Lower lobe of right lung (tissue), 2 donors: ENCODE measurements at regions not wholly inside any gene's neighbourhood (a gene's known extent, or its start where the extent isn't known, plus 50 kb on each side); places are given as distances from the start of the nearest gene placed in this dataset.
A peak's percentile ranks its signal among the peaks of the same experiment; 100 is the strongest.

Experiments
- ATAC-seq, 2 donors: fragments of 200-7000 bp; cut with Tn5 transposase; one replicate each; pipeline ENCODE4 v1.9.1; 2020 to 2022; ENCODE audit warnings: mild to moderate bottlenecking in 2 of 2, moderate library complexity in 2 of 2
- DNase-seq: peaks from one replicate; pipeline ENCODE4 v3.0.0-alpha.2; 2020
- H3K27ac ChIP-seq: fragments of 200-600 bp; one replicate; pipeline ENCODE4 v1.8.0; 2022
- H3K27me3 ChIP-seq: fragments of 200-600 bp; one replicate; pipeline ENCODE4 v1.8.0; 2022; ENCODE audit warnings: low read depth
- H3K36me3 ChIP-seq: fragments of 200-600 bp; one replicate; pipeline ENCODE4 v1.8.0; 2022; ENCODE audit warnings: mild to moderate bottlenecking
- H3K4me1 ChIP-seq: fragments of 200-600 bp; one replicate; pipeline ENCODE4 v1.8.0; 2022
- H3K4me3 ChIP-seq: fragments of 200-600 bp; one replicate; pipeline ENCODE4 v1.8.0; 2022; ENCODE audit warnings: mild to moderate bottlenecking
- H3K9me3 ChIP-seq: fragments of 200-600 bp; one replicate; pipeline ENCODE4 v1.8.0; 2022
- intact Hi-C: fragments of 100-400 bp; cut with DNase I; formaldehyde crosslinking; loops from one replicate; pipeline ENCODE4 v1.11.0; 2022
- TF ChIP-seq, protein P1 (sequence below): fragments of 200-600 bp; IDR thresholded peaks from one replicate; pipeline ENCODE4 v1.8.0; 2022; ENCODE audit warnings: antibody characterized with exemption, mild to moderate bottlenecking
- donor health status: DM: no; HTN: yes; CAD: no; lungs with severe emphysema.

GRCh38 chr21:16879479-16879878, 633.4 kb upstream of the CXADR start:
- Histone ChIP-seq H3K36me3 (no peaks in the 10 kb centered on the region), H3K27ac (no peak overlapping the region), H3K27me3 (no peaks in the 10 kb centered on the region), H3K9me3 (no peaks in the 10 kb centered on the region), H3K4me1 (no peaks in the 10 kb centered on the region), H3K4me3 (no peak overlapping the region)
- intact Hi-C loops, result no loop called here
- no peak for ATAC-seq
- DNase-seq, result no peak
- TF ChIP-seq, protein P1, sequence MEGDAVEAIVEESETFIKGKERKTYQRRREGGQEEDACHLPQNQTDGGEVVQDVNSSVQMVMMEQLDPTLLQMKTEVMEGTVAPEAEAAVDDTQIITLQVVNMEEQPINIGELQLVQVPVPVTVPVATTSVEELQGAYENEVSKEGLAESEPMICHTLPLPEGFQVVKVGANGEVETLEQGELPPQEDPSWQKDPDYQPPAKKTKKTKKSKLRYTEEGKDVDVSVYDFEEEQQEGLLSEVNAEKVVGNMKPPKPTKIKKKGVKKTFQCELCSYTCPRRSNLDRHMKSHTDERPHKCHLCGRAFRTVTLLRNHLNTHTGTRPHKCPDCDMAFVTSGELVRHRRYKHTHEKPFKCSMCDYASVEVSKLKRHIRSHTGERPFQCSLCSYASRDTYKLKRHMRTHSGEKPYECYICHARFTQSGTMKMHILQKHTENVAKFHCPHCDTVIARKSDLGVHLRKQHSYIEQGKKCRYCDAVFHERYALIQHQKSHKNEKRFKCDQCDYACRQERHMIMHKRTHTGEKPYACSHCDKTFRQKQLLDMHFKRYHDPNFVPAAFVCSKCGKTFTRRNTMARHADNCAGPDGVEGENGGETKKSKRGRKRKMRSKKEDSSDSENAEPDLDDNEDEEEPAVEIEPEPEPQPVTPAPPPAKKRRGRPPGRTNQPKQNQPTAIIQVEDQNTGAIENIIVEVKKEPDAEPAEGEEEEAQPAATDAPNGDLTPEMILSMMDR, result no peak

DNA sequence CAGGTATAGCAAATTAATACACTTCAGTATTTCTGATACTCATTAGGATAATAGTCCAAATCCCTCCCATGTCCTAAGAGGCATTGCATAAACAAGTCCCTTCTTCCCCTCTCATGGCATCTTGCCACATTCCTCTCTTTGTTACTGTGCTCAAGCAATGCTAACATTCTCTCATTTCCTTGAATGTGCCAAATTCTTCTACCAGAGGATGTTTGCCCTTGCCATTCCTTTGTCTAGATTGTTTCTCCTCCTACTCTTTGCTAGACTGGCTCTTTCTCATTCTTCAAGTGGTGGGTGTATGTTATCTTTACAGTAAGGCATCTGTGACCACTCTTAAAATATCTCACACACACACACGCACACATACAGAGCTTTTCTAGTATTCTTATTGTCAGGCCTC, 621.0 kb upstream of the CXADR start:
- DNase-seq, result no peak
- TF ChIP-seq, protein P1, result no peak

GRCh38 chr21:16900685-16901084, 612.2 kb upstream of the CXADR start:
- no peaks in the 10 kb centered on the region for H3K4me1 ChIP-seq
- no peak for DNase-seq
- intact Hi-C loops, result no loop called here
- ATAC-seq, result no peak
- no peaks in the 10 kb centered on the region for H3K36me3 ChIP-seq
- no peak overlapping the region for H3K4me3 ChIP-seq
- H3K27me3 ChIP-seq, result no peaks in the 10 kb centered on the region
- TF ChIP-seq, protein P1, result no peak
- H3K9me3 ChIP-seq, result no peaks in the 10 kb centered on the region
- H3K27ac ChIP-seq, result no peak overlapping the region

More for the DNA sequence above, 621.0 kb upstream of the CXADR start:
- Histone ChIP-seq H3K9me3 (no peaks in the 10 kb centered on the region), H3K27me3 (no peaks in the 10 kb centered on the region), H3K4me3 (no peak overlapping the region), H3K27ac (no peak overlapping the region), H3K36me3 (no peaks in the 10 kb centered on the region), H3K4me1 (no peaks in the 10 kb centered on the region)
- intact Hi-C loops, result no loop called here
- peak; percentile 42 to 46 for ATAC-seq

DNA sequence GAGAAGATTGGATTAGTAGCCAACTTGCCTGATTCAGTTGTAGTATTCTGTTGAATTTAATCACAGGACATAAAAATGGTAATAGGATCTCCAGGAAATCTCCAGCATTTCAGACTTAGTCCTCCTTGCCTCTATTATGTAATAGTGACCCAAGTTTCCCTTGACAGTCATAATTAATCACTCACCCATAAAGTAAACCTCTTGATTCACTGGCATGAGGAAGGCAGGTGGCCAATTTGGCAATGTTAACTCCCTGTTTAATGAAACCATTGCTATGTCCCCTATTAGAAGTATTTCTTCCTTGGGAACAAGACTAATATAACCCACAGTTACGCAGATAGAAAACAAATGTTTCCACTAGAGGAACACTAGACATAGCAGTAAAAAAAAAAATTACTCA, 604.8 kb upstream of the CXADR start:
- Histone ChIP-seq H3K4me1 (no peaks in the 10 kb centered on the region), H3K9me3 (no peaks in the 10 kb centered on the region), H3K36me3 (no peaks in the 10 kb centered on the region), H3K4me3 (no peak overlapping the region), H3K27ac (no peak overlapping the region), H3K27me3 (no peaks in the 10 kb centered on the region)
- DNase-seq (no peak), ATAC-seq (peak; percentile 75 to 90)
- intact Hi-C loops, result no loop called here
- TF ChIP-seq, protein P1, result no peak

GRCh38 chr21:16910435-16911165, 602.2 kb upstream of the CXADR start:
- Histone ChIP-seq H3K27me3 (no peaks in the 10 kb centered on the region), H3K27ac (no peak overlapping the region), H3K4me3 (no peak overlapping the region), H3K4me1 (no peaks in the 10 kb centered on the region), H3K9me3 (no peaks in the 10 kb centered on the region), H3K36me3 (no peaks in the 10 kb centered on the region)
- DNase-seq, result no peak
- intact Hi-C loops, result no loop called here
- no peak for ATAC-seq
- TF ChIP-seq, protein P1, result no peak
